ENCODE measurements at regions not wholly inside any gene's neighbourhood (a gene's known extent, or its start where the extent isn't known, plus 50 kb on each side); places are given as distances from the start of the nearest gene placed in this dataset.
"Not testable (repeated sequence)": the region's sequence is repeated elsewhere in the genome, so short reads cannot be mapped to it uniquely, and the experiment has no call there.

DNA sequence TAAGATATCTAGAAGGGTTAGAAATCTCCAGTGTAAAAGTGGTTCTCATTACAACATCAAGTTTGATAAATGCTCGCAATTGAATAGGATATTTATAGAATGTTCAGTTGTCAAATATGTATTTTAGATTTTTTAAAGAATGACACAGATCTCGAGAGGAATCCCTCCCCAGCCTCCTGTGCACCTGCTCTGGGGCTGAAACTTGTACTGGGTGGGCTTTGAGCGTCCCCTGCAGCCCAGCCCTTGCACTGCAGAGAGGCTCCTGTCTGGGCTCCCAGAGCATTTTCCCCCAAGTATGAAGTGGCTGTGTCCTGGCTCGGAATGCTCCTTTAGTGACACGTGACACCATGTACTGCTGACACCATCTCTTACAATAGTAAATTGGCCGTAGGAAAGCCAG, 499.6 kb downstream of the TMEM121 start:
- DNase-seq (ENCODE audit: low spot score): no peak
- in situ Hi-C loops (cut with HindIII; ENCODE audit: low sequenced_read_pairs): no loop called here

DNA sequence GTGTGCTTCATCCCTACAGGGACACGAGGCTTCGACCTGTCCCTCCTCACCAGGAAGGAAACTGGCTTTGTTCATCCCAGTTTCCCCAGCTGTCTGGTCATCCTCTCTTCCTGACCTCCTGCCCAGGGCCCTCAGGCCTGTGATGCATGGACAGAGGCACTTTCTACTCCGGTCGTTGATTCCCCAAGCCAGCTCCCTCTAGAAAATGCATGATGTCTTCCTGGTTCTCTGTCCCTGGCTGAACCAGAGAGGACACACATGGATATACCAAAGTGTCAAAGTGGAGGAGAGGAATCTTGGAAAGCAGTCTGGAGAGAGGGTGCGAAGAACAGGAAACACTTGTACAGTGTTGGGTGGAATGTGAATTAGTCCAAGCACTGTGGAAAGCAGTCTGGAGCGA, 501.4 kb downstream of the TMEM121 start:
- in situ Hi-C loops (cut with HindIII; ENCODE audit: low sequenced_read_pairs); DNase-seq (ENCODE audit: low spot score): not testable (repeated sequence)

DNA sequence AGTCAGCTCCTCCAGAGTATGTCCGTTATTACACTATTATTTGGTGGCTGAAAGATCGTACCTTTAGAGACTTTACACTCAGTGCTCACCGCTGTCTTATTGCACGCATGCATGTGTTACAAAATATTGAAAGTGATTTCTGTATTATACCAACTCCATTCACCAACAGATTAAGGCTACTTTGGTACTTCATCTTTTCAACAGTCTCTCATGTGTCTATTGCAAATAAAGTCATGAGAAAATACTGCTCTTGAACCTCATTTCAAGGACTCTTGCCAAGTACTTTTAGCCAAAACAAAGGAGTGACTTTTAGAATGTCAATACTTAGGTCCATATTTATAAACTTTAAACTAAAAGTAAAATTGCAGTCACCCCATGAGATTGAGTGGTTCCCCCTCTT, 503.6 kb downstream of the TMEM121 start:
- in situ Hi-C loops (cut with HindIII; ENCODE audit: low sequenced_read_pairs): no loop called here
- no peak for DNase-seq (ENCODE audit: low spot score)

DNA sequence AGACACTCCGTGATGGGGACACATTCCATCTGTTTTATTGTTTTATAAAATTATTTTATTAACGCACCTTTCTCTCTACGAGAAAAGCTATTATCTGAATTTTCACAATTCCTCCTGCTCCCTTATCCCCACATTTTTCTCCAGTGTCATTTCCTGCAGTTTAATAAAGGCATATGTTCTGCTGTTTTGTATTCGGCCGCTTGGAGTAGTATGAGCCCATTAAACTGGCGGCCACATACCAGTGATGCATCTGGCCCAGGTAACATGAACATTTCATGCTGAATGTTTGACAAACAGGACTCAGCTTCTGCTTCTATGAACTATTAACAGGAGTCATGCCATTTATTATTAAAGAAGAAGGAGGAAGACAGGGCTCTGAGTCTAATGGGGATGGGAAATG, 511.0 kb downstream of the TMEM121 start:
- no peak for DNase-seq (ENCODE audit: low spot score)
- in situ Hi-C loops (cut with HindIII; ENCODE audit: low sequenced_read_pairs): no loop called here

DNA sequence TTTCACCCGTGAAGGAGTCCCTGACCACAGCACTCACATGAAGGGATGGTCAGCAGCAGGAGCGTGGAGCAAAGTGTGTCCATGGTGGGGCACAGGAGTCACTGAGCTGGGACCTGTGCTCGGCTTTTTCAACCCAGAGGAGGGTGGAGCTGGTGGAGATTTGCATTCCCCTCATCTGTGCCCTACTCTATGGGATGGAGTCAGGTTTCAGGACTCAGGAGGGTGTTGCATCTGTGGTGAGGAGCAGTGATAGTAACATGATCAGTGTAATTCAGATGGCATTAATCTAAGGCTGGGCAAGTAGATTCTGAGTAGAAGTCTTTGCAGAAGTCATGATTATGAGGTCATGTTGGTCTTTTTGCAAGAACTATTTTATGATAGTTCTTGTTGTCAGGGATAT, 511.9 kb downstream of the TMEM121 start:
- in situ Hi-C loops (cut with HindIII; ENCODE audit: low sequenced_read_pairs): no loop called here
- no peak for DNase-seq (ENCODE audit: low spot score)

DNA sequence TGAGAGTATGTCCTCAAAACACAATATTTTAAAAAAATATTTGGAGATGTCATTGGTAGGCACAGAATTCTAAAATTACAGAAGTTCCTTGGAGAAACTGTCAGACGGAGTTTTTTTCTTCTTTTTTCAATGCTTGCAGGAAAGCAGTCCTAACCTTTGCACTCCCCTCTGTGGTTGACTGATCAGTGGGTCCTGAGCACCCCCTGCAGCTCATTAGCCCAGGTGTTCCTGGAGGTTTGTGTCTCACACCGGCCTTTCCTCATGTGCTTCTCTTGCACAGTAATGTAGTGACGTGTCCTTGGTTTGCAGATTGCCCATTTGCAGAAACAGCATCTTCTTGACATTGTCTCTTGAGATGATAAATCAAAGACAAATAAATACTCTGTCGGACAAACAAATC, 513.0 kb downstream of the TMEM121 start:
- DNase-seq (ENCODE audit: low spot score): peak; percentile 14
- in situ Hi-C loops (cut with HindIII; ENCODE audit: low sequenced_read_pairs): no loop called here

DNA sequence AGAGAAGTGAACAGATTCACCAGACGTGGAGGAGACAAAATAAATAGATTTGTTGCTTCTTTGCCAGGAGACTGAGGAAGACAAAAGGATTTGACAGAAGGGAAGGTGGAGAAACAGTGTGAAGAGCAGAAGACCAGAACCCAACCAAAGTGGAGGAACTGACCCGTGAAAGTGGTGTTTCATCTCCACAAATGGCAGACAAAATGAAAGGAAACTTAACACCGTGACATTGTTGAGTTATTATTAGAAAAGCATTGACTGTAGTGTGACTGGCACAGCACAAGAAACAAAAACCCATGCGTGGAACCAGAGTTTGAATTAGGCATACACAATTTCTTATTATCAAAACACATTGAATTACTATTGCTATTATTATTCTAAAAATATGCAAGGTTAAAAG, 518.1 kb downstream of the TMEM121 start:
- in situ Hi-C loops (cut with HindIII; ENCODE audit: low sequenced_read_pairs): no loop called here
- DNase-seq (ENCODE audit: low spot score): no peak

DNA sequence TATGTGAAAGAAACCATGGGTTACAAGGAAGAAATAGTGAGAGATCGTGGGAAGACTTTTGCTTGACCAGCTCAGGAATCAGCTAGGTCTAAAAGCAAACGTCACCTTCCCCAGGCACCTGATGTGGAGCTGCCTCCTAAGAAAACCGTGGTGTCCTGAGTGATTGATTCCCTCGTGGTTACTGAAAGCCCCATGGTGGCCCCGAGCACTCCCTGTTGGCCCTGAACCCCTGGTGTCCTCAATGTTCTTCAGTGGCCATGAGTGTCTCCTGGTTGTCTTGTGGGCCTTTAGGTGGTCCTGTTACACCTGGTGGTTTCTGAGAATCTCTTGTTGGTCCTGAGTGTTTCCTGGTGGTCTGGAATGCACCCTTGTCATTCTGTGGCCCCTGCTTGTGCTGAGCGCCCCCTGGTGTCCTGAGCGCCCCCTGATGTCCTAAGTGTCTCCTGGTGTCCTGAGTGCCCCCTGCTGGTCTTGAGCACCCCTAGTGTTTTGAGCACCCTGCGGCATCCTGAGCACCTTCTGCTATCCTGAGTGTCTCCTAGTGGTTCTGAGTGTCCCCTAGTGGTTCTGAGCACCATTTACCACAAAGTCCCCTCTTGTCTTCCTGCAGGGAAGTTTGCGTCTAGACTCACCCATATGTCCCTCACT, 518.7 kb downstream of the TMEM121 start:
- peak; percentile 13 for DNase-seq (ENCODE audit: low spot score)
- in situ Hi-C loops (cut with HindIII; ENCODE audit: low sequenced_read_pairs): no loop called here

DNA sequence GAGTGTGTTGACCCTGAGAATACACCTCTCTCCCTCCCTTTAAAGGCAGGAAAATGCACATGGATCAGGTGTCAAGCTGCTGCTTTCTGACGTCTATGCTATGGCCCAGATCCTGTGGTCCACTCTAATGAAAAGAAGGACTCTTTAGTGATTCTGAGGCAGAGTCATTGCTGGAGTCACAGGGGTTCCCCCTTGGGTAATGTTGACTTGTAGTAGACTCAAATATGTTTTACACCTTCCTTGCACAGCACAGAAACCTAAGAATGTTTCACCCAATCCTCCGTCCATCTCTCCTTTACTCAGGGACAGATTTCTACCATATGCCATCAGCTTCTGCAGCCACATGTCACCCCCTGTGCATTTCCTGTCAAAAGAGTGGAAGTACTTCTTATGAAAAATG, 525.4 kb downstream of the TMEM121 start:
- DNase-seq (ENCODE audit: low spot score): no peak
- in situ Hi-C loops (cut with HindIII; ENCODE audit: low sequenced_read_pairs): no loop called here

DNA sequence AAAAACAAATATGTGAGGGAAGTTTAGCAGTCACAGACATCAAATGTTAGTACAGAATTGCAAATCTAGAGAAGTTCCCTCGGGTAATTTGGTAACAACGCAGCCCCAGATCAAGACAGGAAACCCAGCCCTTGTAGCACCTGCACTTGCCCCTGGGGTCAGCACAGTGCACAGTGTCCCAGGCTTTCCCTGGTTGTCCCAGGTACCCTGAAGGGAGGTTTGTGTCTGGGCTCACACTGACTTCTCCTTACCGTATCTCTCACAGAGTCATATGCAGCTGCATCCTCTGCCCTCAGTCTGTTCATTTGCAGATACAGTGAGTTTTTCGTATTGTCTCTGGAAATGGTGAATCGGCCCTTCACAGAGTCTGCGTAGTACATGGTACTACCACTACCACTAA, 528.9 kb downstream of the TMEM121 start:
- in situ Hi-C loops (cut with HindIII; ENCODE audit: low sequenced_read_pairs): no loop called here
- no peak for DNase-seq (ENCODE audit: low spot score)

DNA sequence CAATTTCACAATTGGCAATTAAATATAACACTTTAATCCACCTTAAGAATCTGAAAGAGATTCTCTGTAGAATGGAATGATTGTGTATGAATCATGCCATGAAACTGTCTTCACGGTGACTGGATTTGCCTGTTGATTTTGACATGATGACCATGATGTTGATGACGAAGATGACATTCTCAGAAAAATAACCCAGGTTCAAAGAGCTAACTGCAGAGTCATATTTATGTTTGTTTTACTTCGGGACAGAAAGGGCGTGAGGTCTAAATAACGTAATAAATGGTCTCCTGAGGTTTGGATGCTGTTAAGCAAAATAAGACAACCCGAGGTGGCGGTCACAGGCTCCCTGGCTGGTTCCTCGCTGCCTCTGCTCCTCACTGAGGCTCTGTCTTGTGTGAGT, 532.0 kb downstream of the TMEM121 start:
- DNase-seq (ENCODE audit: low spot score): no peak
- in situ Hi-C loops (cut with HindIII; ENCODE audit: low sequenced_read_pairs): no loop called here

DNA sequence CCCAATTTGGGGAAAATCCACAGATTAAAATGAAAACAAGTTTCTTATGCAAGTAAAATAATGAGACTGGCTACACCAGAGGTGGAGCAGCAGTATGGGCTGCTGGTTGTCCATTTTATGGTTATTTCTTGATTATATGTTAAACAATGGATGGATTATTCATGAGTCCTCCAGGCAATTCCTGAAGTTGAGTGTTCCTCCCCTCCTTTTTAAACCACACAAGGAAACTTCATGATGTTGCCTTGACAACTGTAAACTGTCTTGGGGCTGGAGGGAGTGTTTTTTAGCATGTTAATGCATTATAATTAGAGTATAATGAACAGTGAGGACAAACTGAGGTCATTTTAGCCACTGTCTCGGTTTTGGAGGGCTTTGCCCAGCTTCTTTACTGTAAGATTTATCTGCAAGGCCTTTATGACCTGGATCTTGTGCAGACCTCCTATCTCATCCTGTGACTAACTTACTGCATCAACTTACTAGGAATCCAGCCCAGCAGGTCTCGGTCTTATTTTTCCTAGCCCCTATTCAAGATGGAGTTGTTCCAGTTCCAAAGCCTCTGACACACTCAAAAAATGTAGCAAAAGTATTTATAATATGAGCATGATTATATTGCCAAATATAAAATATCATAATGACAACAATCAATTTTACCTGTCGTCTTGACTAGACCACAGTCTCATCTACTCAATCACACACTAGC, 534.0 kb downstream of the TMEM121 start:
- in situ Hi-C loops (cut with HindIII; ENCODE audit: low sequenced_read_pairs): no loop called here
- DNase-seq (ENCODE audit: low spot score): no peak

DNA sequence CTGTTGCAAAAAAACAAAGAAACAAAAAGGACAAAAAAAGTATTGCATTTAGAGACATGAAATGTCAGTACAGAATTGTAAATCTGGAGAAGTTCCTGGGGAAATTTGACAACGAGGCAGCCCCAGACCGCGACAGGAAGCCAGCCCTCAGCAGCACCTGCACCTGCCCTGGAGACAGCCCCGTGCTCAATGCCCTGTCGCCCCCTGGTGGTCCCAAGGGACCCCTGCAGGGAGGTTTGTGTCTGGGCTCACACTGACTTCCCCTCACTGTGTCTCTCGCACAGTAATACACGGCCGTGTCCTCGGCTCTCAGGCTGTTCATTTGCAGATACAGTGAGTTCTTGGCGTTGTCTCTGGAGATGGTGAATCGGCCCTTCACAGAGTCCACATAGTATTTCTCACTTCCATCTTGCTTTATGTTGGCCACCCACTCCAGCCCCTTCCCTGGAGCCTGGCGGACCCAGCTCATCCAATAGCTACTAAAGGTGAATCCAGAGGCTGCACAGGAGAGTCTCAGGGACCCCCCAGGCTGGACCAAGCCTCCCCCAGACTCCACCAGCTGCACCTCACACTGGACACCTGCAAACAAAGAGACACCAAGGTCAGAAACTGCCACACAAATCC, 535.6 kb downstream of the TMEM121 start:
- in situ Hi-C loops (cut with HindIII; ENCODE audit: low sequenced_read_pairs); DNase-seq (ENCODE audit: low spot score): not testable (repeated sequence)

DNA sequence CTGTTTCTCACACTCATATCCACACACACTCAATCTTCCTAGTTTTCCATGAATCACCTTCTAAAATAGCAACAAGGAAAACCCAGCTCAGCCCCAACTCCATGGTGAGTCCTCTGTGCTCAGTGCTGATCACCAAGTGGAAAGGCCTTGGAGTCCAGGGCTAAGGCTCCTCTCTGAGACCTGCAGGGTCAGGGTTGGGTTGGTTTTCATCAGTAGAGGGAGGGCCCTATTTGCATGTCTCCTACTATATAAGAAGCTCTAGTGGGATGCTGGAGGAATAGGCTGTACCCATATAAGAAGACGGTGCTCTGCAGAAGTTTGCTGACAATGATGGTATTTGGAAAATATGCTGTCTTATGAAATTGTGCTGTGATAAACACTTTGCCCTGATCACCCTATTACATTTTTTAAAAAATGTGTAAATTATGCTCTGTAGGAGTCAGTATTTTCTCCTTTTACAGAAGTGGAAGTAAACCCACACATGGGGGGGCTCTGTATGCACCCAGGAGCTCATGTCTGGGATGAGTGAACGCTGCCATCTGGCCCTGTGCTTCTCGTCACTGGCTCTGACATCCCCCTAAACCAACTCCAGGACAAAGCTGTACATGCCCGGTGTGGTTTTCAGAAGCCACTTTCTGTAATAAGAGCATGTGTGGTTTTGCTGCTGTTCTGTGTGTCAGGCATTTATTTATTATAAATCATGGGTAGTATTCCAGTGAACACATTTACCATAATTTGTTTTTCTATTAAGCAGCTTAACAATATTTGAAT, 536.3 kb downstream of the TMEM121 start:
- in situ Hi-C loops (cut with HindIII; ENCODE audit: low sequenced_read_pairs): no loop called here
- no peak for DNase-seq (ENCODE audit: low spot score)

DNA sequence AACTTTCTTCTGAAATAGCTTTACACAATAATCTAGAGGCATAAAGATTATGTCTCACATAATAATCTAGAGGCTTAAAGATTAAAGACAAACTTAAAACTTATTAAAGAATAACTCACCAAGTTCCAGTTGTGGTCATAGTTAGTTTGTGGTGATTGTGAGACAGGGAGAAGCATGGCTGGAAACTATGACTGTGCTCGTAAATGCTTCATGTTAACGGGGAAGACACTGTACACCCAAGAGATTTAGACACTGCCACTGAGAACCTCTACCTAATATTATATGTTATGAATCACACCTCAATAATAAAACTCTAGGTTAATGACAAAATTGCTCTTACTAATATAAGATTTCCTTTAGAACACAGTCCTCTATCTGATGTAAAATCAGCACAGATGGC, 541.6 kb downstream of the TMEM121 start:
- in situ Hi-C loops (cut with HindIII; ENCODE audit: low sequenced_read_pairs): no loop called here
- no peak for DNase-seq (ENCODE audit: low spot score)

DNA sequence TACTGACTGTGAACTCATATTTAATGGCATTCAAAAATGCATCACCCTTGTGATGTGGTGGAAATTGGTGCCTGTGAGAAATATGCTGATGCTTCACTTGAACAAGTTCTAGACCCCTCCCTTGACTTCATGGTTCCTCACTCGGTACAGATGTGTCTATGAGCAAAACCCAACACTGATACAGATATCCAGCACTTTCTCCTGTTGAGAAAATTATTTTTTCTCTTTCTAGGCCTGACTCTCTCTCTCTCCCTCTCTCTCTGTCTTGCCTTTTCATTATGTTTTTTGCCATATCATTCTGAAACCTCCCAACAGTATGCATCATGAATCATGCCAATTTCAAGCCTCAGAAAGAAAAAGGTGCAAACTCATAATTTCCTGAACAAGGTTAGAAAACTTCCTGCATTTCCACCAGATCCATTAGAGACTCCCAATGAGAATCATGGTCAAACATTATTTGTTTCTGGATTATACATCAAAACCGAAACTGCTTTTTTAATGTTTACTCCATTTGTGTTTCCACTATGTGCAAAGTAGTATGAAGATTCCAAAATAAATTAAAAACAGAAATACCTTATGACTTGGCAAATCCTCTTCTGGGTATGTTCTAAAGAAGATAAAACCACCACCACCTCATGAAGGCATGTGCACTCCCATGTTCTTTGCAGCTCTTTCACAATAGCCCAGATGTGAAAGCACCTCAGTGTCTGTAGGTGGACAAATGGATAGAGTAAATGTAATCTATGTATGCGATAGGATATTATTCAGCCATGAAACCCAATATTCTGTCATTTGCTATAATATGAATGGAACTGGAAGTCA, 543.6 kb downstream of the TMEM121 start:
- no peak for DNase-seq (ENCODE audit: low spot score)
- in situ Hi-C loops (cut with HindIII; ENCODE audit: low sequenced_read_pairs): no loop called here

DNA sequence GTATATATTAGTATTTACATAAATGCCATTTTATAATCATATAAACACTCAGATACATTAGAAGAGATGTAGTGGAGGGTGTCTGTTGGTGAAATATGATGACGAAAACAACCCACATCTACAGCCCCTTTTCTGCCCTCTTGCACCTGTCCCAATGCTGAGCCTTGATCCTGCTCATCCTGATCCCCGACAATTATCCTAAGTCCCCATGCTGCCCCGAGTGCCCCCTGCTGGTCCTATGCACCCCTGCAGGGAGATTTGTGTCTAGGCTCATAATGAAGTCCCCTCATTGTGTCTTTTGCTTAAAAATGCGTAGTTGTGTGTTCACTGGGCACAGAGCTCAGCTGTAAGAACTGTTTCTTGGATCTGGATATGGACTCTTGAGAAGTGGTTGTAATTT, 554.5 kb downstream of the TMEM121 start:
- no peak for DNase-seq (ENCODE audit: low spot score)
- in situ Hi-C loops (cut with HindIII; ENCODE audit: low sequenced_read_pairs): no loop called here

DNA sequence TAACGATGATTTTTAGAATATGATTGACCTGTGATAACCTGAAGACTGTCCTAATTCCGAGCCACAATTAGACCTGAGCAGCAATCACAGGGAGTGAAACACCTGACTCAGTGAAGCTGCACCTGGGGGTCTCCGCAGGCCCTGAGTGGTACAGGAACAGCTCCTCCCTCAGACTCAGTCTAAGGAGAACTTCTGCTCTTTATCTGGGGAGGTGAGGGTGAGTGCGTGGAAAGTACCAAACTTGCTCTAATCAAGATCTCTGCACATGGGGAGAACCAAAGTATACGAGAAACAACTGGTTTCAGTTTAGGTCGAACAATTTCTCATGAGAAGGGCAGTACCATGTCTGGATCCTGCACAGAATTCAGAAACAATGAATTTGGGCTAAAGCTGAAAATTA, 555.3 kb downstream of the TMEM121 start:
- in situ Hi-C loops (cut with HindIII; ENCODE audit: low sequenced_read_pairs); DNase-seq (ENCODE audit: low spot score): not testable (repeated sequence)

DNA sequence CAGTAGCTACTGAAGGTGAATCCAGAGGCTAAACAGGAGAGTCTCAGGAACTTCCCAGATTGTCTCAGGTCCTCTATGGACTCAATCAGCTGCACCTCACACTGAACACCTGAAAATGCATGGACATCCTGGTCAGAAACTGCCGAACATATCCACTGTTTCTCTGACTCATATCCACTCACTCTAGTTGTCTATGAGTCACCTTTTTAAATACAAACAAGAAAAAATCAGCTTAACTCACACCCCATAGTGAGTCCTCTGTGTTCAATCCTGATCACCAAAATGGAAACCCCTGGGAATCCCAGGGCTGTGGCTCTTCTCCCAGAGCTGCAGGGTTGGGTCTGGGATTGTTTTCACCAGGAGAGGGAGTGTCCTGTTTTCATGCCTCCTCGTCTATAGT, 556.7 kb downstream of the TMEM121 start:
- no peak for DNase-seq (ENCODE audit: low spot score)
- in situ Hi-C loops (cut with HindIII; ENCODE audit: low sequenced_read_pairs): no loop called here
